SU-DHL-6 (cell line): ENCODE measurements at regions not wholly inside any gene's neighbourhood (a gene's known extent, or its start where the extent isn't known, plus 50 kb on each side); places are given as distances from the start of the nearest gene placed in this dataset.

Experiments
- H2AFZ ChIP-seq: fragments of 200-600 bp; sonication (generic); 2 replicates; pipeline ENCODE4 v1.6.1; 2014; ENCODE audit warnings: low read depth, mild to moderate bottlenecking, moderate library complexity, mixed read lengths, antibody characterized with exemption, low read length; ENCODE audit not compliant: severe bottlenecking
- H3F3A ChIP-seq: fragments of 200-600 bp; shearing (Covaris generic); 2 replicates; pipeline ENCODE4 v1.6.0; 2016; ENCODE audit warnings: antibody characterized with exemption, mild to moderate bottlenecking; ENCODE audit not compliant: insufficient read depth
- H3K27ac ChIP-seq: fragments of 200-600 bp; sonication (generic); 2 replicates; pipeline ENCODE4 v1.5.1; 2016; ENCODE audit warnings: low read depth, mild to moderate bottlenecking, low read length, moderate library complexity, mixed read lengths
- H3K27me3 ChIP-seq: fragments of 200-600 bp; sonication (generic), shearing (Covaris generic); 2 replicates; pipeline ENCODE4 v1.6.0; 2014; ENCODE audit warnings: mild to moderate bottlenecking, low read length
- H3K36me3 ChIP-seq: fragments of 200-600 bp; sonication (generic); 2 replicates; pipeline ENCODE4 v1.6.1; 2014; ENCODE audit warnings: mild to moderate bottlenecking, low read length, mixed read lengths
- H3K4me2 ChIP-seq: fragments of 300-600, 200-600 bp; shearing (Covaris generic), sonication (generic); 2 replicates; pipeline ENCODE4 v1.6.0; 2014; ENCODE audit warnings: low read length, low read depth, mild to moderate bottlenecking; ENCODE audit not compliant: poor library complexity, severe bottlenecking
- H3K4me3 ChIP-seq: fragments of 200-600 bp; sonication (generic); 2 replicates; pipeline ENCODE4 v1.5.1; 2014; ENCODE audit warnings: antibody characterized with exemption, low read length, mild to moderate bottlenecking, mixed read lengths; ENCODE audit not compliant: insufficient read depth, poor library complexity, severe bottlenecking
- H3K79me2 ChIP-seq: fragments of 200-600 bp; sonication (generic); 2 replicates; pipeline ENCODE4 v1.6.1; 2014; ENCODE audit warnings: mild to moderate bottlenecking, low read length, moderate library complexity; ENCODE audit not compliant: insufficient read depth
- H3K9ac ChIP-seq: fragments of 200-600 bp; sonication (generic); 2 replicates; pipeline ENCODE4 v1.7.0; 2014; ENCODE audit warnings: mild to moderate bottlenecking, low read length
- H3K9me2 ChIP-seq: fragments of 200-600 bp; sonication (generic); replicated peaks from 2 replicates; pipeline ENCODE4 v1.6.1; 2014; ENCODE audit warnings: low read length; ENCODE audit not compliant: insufficient read depth
- H3K9me3 ChIP-seq: fragments of 200-600 bp; sonication (generic); 2 replicates; pipeline ENCODE4 v1.6.1; 2014; ENCODE audit warnings: low read length, mixed read lengths; ENCODE audit not compliant: insufficient read depth
- H4K20me1 ChIP-seq: fragments of 200-600 bp; sonication (generic); 2 replicates; pipeline ENCODE4 v1.6.1; 2014; ENCODE audit warnings: low read depth, mild to moderate bottlenecking, antibody characterized with exemption, low read length, moderate library complexity, mixed read lengths
- CTCF ChIP-seq: fragments of 200-600 bp; sonication (generic); IDR thresholded peaks from one replicate; pipeline ENCODE4 v1.5.1; 2017; ENCODE audit warnings: antibody characterized with exemption, mild to moderate bottlenecking, low read length, moderate library complexity; ENCODE audit not compliant: insufficient read depth, poor library complexity, severe bottlenecking
- EZH2phosphoT487 ChIP-seq: fragments of 200-600 bp; sonication (generic), shearing (Covaris generic); conservative IDR thresholded peaks from 2 replicates; pipeline ENCODE4 v1.6.1; 2018; ENCODE audit warnings: mild to moderate bottlenecking, antibody characterized with exemption, low read length, moderate library complexity, mixed read lengths

DNA sequence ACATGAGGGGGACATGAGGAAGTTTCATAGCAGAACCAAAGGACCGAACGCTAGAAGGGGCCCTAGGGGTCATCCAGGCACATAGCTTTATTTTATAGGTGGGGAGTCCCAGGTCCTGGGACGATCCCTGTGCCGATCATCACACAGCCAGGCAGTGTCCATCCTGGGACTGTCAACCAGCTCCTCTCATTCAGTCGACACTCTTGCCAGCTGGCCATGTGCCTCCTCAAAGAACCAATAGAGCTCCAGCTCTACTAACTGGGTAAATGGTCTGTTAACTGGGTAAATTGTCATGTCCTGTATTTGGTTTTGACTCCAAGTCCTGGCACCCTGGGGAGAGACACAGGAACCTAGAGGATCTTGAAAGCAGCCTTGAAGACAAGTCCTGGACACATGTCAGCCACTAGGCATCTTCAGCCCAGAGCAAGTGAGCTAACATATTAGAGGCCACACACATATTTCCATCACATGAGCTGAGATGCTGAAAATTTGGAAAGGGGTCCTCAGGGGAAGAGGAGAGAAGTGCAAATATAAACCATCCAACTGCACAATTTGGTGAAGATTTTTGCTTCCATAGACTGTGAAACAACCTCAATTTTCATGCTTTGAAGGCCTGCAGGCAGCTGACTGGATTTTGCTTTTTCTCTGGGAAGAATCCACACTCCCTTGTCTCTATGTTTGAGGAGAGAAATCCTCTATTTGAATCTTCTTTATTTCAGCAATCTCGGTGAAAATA lies 361.1 kb upstream of the SLC14A2 start:
- Histone ChIP-seq H3K9ac (no peak overlapping the region), H4K20me1 (no peaks in the 10 kb centered on the region), H3K27ac (no peak overlapping the region), H3K27me3 (no peaks in the 10 kb centered on the region; the same call in 1 of the 2 replicates), H3K9me3 (no peaks in the 10 kb centered on the region), H3K4me2 (no peak overlapping the region), H3F3A (no peaks in the 10 kb centered on the region), H2AFZ (no peak overlapping the region), H3K9me2 (no peaks in the 10 kb centered on the region), H3K36me3 (no peaks in the 10 kb centered on the region), H3K79me2 (no peaks in the 10 kb centered on the region), H3K4me3 (no peak overlapping the region)
- TF ChIP-seq CTCF (no peak), EZH2phosphoT487 (no peak)

DNA sequence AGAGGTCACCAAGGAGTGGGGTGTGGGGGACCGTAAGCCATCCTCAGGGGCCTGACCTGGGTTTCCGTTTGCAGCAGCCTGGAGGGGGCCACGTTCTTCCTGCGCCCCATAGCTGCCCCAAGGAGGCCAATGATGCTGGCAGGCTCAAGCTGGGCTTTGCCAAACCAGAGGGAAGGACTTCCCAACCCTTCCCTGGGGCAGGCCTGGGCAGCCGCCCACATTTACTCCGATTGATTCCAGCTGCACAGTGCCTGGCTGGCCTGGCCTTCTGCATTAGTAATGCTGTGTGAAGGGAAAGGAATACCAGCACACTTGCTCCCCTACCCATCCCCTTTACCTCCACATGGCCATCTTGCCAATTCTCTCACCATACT lies 360.6 kb upstream of the SLC14A2 start:
- no peak overlapping the region for H3K27ac ChIP-seq
- H3K4me3 ChIP-seq = no peak overlapping the region
- no peaks in the 10 kb centered on the region for H3K79me2 ChIP-seq
- no peak overlapping the region for H3K4me2 ChIP-seq
- no peaks in the 10 kb centered on the region for H4K20me1 ChIP-seq
- H3K9me2 ChIP-seq = no peaks in the 10 kb centered on the region
- H3F3A ChIP-seq = no peaks in the 10 kb centered on the region
- H3K36me3 ChIP-seq = no peaks in the 10 kb centered on the region
- H3K9me3 ChIP-seq = no peaks in the 10 kb centered on the region
- TF ChIP-seq EZH2phosphoT487 = no peak
- no peak for TF ChIP-seq CTCF
- H3K9ac ChIP-seq = no peak overlapping the region
- no peaks in the 10 kb centered on the region; the same call in 1 of the 2 replicates for H3K27me3 ChIP-seq
- H2AFZ ChIP-seq = no peak overlapping the region

- no peak for TF ChIP-seq CTCF
- no peak for TF ChIP-seq EZH2phosphoT487
- H3K79me2 ChIP-seq = no peaks in the 10 kb centered on the region
- H4K20me1 ChIP-seq = no peaks in the 10 kb centered on the region
- H3F3A ChIP-seq = no peaks in the 10 kb centered on the region
- no peak overlapping the region for H2AFZ ChIP-seq
- H3K9me2 ChIP-seq = no peaks in the 10 kb centered on the region
- no peaks in the 10 kb centered on the region for H3K9me3 ChIP-seq
- no peaks in the 10 kb centered on the region; the same call in 1 of the 2 replicates for H3K27me3 ChIP-seq
- H3K4me3 ChIP-seq = no peak overlapping the region
- no peak overlapping the region for H3K27ac ChIP-seq
- no peak overlapping the region for H3K9ac ChIP-seq
- H3K4me2 ChIP-seq = no peak overlapping the region
- no peaks in the 10 kb centered on the region for H3K36me3 ChIP-seq
These were observed 359.9 kb upstream of the SLC14A2 start for GRCh38 chr18:45255197-45255890.
